ENCODE measurements at regions not wholly inside any gene's neighbourhood (a gene's known extent, or its start where the extent isn't known, plus 50 kb on each side); places are given as distances from the start of the nearest gene placed in this dataset.
"Not testable (repeated sequence)": the region's sequence is repeated elsewhere in the genome, so short reads cannot be mapped to it uniquely, and the experiment has no call there.

GRCh38 chr15:58362262-58362922, 69.4 kb upstream of the LIPC start:
- no peak for DNase-seq

- DNase-seq, result not testable (repeated sequence)
Measured at GRCh38 chr15:58363118-58363517, 68.7 kb upstream of the LIPC start.

GRCh38 chr15:58363673-58364072, 68.1 kb upstream of the LIPC start:
- not testable (repeated sequence) for DNase-seq

GRCh38 chr15:58365098-58365497, 66.7 kb upstream of the LIPC start:
- not testable (repeated sequence) for DNase-seq

- no peak for DNase-seq
Measured at GRCh38 chr15:58369261-58369701, 62.5 kb upstream of the LIPC start.

- DNase-seq, result no peak
Measured at GRCh38 chr15:58369956-58370355, 61.8 kb upstream of the LIPC start.

- no peak for DNase-seq
Measured at GRCh38 chr15:58374147-58374546, 57.6 kb upstream of the LIPC start.

- DNase-seq, result no peak
Measured at GRCh38 chr15:58377193-58377592, 54.6 kb upstream of the LIPC start.

GRCh38 chr15:58378241-58379085, 53.3 kb upstream of the LIPC start:
- no peak for DNase-seq

- DNase-seq, result not testable (repeated sequence)
Measured at GRCh38 chr15:58379454-58379853, 52.3 kb upstream of the LIPC start.

- DNase-seq, result no peak
Measured at GRCh38 chr15:58380280-58380945, 51.4 kb upstream of the LIPC start.

- DNase-seq, result no peak
Measured at GRCh38 chr15:58381697-58382096, 50.1 kb upstream of the LIPC start.
